NCI-H345 (cell line): ENCODE measurements at regions not wholly inside any gene's neighbourhood (a gene's known extent, or its start where the extent isn't known, plus 50 kb on each side); places are given as distances from the start of the nearest gene placed in this dataset.
A peak's percentile ranks its signal among the peaks of the same experiment; 100 is the strongest.

Experiments
- DNase-seq: peaks from one replicate; lab custom pipeline; 2025; lab: John Stamatoyannopoulos, UW

DNA sequence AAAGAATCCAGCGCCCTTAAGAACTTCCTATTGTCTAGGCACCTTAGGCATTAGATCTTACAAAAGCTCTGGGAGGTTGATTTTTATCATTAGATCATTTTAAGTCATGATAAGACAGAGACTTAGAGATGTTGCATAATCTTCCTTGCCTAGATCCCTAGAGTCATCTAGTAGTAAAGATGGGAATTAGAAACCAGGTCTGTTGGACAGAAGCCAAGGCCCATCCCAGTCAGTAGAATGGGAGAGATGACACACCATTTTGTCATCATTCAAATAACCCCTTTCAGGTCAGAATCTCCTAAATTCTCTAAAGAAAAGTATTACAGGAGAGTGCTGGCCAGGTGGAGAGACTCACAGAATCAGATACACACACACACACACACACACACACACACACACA, 579.1 kb downstream of the BMP2 start:
- DNase-seq = no peak

DNA sequence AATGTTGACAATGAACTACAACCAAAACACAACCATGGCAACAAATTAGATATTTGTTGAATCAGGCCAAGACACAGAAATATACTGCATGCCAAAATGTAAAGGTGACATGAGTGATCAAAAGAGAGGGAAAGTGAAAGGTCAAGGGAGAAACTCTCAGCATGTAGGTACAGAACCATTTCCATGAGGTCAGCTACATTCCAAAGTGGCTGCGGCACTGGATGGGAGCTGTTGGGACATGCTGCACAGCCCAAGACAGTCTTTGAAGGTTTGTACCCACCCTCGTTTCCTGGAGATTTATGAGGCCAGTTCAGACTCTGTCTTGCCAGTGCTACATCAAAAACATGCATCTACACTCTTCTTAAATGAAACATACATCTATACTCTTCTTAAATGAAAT, 579.9 kb downstream of the BMP2 start:
- DNase-seq = no peak

DNA sequence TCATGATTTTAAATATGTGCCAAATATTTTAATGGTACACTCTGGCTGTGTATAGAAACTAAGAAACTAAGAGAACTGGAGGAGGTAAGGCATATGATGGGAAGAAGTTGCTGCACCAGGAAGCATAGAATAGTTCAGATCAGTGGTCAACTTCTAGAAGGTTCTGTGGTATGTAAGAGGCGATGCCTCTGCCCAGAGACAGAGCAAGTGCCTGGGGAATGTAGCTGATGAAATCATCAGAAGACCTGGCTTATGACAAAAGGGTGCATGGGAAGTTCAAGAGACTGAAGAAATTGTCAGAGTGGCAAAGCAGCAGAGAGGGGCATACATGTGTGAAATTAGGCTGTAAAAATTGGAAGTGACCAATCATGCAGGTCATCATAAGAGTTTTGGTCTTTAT, 580.8 kb downstream of the BMP2 start:
- DNase-seq = no peak

DNA sequence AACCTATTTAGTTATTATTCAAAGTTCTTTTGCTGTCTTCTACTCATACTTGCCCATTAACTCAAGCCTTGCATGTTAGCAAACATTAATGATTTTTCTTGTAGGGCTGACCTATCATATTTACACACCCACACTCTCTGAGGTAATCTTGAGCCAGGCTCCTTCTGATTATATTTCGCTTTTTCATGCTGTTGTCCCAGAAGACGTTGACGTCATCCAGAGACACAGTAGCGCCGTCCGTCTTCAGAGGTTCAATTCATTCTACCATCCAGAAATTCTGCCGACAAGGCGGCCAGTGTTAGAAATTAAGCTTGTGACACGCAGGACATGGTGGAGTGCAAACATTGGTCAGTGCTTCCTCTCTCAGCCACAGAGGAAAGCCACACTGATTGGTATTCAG, 584.7 kb downstream of the BMP2 start:
- no peak for DNase-seq

DNA sequence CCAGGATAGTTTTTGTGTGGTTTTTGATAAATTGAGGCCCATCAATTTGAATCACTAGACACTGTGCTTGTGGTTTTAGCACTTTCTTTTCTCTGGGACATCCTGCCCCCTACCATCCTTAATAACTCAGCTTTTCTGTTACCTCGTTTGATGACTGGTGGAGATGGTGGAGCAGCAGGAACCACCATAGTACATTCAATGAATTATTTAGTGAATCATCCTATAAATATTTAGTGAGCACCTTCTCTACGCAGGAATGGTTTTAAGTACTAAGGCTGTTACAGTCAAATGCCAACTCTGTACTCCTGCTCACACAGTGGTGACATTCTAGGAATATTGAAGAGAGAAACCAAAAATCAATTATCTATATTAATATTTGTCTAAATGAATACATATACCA, 585.2 kb downstream of the HAO1 start:
- no peak for DNase-seq

DNA sequence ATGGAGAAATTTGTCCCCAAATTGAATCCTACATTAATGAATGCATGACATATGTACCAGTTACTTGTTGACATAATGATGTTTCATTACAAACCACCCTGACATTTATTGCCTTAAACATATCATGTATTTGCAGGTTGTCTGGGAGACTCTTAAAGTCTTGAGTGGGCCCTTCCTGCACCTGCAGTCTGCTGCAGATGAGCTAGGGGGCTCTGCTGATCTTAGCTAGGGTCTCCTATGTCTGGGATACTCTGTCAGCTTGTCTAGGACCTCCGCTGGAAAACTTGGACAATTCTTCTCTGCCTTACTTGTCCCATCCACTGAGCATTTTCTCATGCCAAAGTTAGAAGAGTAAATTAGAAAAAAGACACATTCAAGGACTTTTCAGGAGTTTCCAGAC, 581.6 kb downstream of the HAO1 start:
- no peak for DNase-seq

DNA sequence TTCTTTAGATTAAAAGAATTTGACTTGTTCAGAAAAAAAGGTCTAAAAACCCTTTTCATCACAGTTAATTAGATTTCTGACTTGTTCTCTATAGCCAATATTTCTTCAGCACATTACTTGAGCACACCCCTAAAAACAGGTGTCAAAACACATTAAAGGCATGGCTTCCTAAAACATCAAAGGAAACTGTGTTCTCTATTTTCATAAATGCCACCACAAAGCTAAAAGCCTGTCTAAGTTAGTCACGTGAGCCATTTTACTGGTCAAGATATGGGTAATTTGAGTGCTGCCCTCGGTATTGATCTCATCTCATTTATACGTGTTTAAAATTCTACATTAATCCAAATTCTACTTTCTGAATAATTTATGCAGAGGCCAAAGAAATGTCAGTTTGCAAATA, 580.5 kb downstream of the HAO1 start:
- DNase-seq = no peak

DNA sequence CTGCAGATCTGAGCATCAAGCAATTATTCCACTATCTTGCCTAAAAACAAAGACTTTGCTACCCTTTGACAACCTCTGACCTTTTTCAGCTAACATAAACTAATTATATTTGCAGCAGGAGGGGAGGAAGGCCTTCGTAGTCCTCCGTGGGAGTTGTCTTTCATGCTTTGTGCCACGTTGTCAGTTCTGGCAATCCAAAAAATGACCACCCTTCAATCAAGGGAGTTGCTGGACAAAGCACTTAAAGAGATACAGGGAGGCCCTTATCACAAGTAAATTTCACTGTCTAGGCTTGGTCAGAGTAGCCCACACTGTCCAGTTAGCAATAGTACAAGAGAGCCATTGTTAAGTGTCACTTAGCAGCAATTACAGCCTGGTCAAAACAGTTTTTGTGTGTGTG, 578.9 kb downstream of the HAO1 start:
- DNase-seq = no peak

DNA sequence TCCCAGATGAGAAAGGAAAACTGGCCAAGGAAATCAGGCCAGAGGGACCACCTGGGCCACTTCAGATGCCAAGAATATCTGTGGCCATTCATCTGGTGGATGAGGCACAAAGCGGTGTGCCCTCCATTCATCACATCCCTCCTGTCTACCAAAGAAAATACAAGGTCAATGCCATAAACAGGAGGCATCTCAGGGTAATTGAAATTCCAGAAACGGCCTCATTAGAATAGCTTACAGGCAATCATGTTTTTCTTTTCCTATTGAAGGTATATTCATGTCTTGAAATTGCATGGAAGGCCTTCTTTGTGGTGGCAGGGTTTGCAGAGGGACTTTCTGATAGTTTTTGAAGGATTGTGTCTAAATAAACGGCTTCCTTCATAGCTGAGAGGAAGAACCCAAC, 578.3 kb downstream of the HAO1 start:
- no peak for DNase-seq

DNA sequence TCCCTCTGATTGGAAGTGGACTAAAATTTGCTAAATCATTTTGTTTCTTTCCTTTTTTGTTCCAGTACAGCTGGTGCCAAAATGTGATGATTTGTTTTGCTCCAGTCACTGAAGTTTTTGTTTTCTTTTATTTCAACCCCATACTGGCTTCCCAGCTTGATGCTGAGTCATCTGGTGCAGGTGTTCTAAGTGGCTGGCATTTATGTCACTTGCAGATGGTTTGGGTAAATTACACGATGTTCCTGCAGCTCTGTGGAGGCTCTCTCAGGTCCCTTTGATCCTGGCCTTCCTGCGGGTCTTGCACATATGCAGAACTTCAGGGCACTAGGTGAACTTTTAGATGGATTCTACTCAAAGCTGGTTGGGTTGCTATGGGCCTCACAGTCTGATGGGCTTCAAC, 577.7 kb downstream of the HAO1 start:
- DNase-seq = peak; percentile 14

DNA sequence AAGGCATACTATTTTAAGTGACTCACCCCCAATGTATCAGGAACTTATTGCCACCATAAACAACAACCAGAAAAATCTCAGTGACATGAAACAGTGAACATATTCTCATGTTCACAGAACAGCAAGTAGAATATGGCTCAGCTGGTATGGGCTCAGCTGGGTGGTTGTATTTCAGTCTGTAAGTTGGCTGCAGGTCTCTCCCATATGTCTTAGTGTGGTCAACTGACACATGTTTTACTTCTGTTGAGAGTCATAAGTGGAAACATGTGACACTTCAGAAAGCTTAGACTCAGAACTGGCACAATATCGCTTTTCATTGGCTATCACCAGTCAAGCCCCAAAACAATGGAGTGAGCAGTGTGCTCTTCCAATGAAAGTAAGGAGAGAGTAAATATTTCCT, 574.1 kb downstream of the HAO1 start:
- DNase-seq = no peak

DNA sequence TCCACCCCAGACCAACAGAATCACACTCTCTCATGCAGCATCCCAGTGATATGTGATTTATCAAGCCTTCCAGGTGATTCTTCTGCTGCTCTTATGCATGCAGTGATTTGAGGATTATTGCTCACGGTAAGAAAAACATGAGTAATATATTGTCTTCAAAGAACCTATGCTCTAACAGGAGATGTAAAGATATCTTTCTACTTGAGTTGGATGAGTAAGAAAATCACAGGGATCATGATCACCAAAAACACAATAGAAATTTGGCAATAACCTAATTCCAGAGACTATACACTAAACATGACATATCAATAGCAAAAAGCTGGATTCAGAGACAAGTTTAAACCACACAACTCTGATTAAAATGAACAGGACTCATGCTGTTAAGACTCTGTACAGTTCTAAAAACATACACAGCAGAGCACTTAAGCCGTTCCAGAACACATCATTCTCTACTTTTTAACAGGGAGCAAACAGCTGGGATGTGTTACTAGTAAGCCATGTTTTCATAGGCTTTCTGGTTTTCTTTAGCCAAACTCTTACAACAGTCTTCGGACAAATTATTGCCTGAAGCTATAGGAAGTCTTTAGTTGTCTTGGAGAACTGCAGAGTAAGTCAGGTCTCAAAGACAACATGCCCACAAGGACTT, 568.6 kb downstream of the HAO1 start:
- DNase-seq = no peak

DNA sequence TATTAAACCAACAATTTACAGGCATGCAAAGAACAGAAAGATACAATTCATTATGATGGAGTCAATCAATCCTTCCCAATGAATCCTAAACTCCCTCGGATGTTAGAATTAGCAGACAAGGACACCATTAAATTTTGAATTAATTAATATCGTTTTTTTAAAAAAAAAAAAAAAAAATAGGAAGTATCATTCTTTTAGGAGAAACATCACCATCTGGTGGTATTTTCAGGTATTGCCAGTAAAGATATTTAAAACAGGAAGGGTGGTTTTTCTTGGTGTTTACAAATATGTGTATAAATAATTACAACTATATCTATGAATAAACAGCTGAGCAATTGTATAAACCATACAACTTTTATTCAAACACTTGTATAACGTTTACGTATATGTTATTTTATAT, 564.4 kb downstream of the HAO1 start:
- DNase-seq = no peak

DNA sequence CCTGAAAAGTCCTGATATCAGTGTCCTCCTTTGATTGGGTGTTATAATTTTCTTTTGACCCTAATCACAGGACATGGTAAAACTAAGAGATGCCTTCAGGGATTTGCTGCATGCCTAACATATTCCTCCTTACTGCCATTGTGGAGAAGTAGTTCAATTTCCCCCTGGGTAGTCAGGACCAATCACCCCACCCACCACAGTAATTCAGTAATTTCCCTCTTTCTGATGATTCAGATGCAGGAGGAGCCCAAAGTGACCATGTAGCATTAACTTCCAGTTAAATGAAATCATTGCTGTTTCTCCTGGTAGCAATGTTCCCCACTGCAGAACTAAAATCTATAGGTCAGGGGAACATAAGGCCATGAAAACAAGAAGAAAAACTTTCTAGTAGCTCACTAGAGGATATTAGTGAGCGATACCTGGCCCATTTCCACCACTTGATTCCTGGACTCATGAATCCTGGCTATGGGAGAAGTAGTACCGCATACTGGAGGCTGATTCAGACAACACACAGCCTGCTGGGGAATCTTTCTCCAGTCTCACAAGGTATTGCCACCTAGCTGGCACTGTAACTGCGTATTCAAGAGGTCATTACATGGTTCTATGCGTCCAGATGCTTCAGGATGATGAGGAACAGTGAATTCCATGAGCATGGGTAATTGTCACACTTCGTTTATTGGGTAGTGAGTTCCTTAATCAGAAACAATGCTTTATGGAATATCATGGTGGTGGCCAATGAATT, 561.2 kb downstream of the HAO1 start:
- no peak for DNase-seq

DNA sequence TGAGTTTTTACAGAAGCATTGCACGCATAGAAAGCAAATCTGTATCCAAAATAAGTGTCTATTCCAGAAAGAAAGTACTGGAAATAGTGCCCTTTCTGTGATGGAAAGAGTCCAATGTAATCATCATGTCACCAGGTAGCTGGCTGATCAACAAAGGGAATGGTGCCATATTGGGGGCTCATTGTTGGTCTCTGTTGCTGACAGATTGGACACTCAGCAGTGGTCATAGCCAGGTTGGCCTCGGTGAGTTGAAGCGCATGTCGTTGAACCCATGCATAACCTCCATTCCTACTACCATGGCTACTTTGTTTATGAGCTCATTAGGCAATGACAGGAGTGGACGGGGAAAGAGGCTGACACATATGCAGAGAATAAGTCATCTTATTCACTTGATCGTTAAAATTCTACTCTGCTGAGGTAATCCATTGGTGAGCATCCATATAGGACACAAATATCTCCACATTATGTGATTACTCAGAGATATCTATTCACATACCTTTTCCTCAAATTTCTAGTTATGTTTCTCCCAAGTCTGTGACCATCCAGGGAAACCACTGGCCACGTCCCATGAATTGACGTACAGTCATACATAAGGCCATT, 560.5 kb downstream of the HAO1 start:
- no peak for DNase-seq

DNA sequence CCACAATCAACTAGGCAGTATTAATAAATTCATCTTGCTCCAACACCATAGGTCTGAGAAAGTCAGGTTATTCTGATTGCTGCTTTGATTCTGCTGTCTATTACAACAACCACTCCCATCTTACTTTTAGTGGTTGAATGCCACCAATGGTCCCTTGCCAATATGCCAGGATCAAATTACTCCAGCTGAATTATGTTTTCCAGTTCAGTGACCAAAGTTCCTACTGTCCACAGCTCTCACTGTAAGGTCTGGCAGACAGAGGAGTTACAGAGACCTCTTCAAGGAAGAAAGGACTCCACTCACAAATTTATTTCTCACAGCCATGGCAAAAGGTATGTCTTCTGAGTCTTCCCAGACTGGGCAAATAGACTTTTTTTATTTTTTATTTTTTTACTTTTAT, 557.0 kb downstream of the HAO1 start:
- DNase-seq = no peak

DNA sequence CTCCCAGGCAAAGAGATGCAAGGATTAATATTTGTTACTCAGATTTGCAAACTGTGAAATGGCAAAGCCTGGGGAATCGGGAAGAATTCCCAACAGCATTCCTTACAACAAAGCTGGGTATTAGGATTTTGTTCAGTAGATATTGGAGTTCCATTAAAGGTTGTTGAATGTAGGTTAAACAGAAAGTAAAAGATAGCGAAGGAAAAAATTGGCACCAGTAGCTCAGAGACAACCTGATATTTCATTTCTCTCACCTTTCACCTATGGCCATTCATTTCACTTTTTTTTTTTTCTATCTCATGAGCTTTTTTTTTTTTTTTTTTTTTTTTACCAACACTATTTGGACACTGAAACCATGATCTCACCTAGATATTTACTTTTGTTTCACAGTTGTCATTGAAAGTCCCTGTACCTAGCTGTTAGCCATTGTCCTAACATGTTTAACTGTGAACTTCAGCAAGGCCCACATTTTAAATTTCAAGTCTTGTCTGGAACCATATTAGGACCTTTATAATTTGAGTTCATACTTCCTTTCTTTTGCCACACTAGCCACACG, 552.5 kb downstream of the HAO1 start:
- DNase-seq = no peak

DNA sequence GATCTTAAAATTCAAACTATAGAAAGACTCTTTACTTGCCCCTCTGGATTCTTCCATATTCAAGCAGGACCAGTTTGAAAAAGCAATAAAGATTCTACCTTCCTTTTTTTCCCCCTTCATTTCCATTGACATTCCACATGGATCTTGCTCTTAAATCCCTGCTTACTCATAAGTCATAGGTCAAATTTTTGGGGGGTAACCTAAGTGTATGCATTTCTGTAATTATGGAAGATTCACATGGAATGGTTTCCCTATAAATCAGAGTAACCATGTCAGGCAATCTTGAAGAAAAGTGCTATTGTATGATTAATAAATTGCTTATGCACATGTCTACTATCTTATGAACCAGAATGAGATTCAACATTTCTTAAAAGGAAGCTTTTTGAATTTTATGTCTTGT, 551.0 kb downstream of the HAO1 start:
- no peak for DNase-seq

DNA sequence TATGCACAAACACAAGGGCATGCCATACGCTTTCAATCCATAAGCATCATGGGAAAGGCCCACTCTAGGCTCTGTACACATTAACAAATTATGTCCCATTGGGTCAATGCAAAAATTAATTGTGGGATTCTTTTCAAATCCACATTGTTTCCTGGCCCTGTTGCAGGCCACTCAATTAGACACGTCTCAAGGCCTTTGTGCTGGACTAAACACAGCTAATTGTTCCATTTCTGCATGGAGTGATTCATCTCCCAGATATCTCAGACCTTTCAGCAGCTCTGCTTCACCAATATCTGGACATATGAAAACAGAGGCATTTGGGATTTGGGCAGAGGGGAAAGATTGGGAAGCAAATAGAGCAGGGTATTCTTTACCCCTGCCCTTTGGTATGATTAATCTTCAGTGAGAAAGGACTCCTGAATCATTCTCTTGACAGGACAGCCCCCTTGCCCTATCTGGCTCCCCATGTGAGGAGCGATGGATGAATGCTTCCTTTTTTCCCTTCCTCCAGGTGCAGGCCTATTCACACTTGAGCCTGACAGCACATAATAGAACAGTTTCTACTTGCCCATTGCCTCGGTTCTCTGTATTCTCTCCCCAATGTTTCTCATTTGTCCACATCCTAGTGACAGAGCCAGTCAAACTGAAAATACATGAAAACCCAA, 547.6 kb downstream of the HAO1 start:
- DNase-seq = no peak

DNA sequence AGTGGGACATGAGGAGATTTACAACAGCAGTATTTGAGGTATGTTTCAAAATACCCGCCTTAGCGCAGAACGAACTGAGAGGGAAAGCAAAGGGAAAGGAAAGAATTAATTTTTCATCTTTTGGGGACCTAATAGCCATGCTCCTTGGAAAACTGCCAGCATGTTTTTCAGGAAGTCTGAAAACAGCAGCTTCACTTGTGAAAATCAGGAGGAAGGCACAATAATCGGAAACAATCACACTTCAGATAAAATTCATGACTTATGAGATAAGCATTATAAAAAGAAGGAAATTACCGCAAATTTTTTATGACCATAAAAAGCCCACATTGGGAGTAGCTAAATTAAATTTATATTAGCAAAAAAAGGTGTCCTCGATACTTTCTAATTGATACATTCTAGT, 541.1 kb downstream of the HAO1 start:
- no peak for DNase-seq

DNA sequence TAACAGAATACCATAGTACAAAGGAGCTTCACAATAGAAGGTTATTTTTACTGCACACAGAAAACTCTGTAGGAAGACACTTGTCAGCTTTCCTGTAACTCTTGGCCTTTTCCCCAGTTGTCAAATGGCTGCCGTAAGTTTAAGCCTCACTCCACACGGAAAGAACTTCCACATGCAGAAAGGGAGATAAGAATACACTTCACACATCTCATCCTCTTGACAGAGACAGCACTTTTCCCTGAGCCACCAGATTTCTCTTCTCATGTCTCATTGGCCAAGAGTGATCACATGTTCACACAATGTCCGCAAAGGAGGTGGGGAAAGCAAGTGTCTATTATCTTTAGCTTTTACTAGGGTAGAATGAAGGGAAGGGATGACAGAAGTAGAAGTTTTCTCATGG, 540.7 kb downstream of the HAO1 start:
- DNase-seq = no peak

DNA sequence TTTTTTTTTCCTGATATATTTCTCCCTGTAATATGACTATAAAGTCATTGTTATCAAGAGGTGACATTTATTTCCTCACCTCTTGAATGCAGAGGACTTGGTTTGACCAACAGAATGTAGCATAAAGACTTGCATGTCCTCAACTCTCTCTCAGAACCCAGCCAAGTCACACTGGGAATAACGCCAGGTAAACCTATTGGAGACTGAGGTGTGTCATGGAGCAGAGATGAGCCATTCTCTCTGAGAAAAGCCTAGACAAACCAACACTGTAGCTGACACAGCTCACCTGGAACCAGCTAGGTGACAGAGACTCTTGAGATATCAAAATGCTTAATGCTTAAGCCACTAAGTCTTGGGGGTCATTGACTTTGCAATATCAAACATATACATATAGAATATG, 533.6 kb downstream of the HAO1 start:
- no peak for DNase-seq

DNA sequence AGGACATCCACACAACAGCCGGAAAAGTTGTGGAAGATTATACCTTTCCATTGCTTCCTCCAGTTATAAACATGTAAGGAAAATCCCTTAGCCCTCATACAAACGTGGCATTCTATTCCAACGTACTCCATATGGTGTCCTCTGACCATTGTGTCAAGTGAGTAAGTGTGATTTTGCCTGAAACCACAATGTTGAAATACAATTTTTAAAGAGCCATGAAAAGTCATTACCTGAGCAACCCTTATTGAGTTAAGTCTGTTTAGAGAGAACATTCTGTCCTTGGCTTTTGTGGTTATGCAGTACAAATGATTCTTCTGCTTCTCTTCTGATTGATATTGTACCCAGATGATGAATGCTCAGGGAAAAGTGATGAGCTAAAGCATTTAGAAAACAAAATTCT, 530.1 kb downstream of the HAO1 start:
- DNase-seq = no peak
